Stimulated activated naive CD8-positive, alpha-beta T cell treated with anti-CD3 and anti-CD28 coated beads, Interleukin-15, Interleukin-2, amounts not matched to agents 100 ng/mL and 50 ng/mL, for 24 hours (primary cell): ENCODE measurements at regions not wholly inside any gene's neighbourhood (a gene's known extent, or its start where the extent isn't known, plus 50 kb on each side); places are given as distances from the start of the nearest gene placed in this dataset.
A peak's percentile ranks its signal among the peaks of the same experiment; 100 is the strongest.
"Not testable (repeated sequence)": the region's sequence is repeated elsewhere in the genome, so short reads cannot be mapped to it uniquely, and the experiment has no call there.

Experiments used
- H3K27ac Mint-ChIP-seq: one replicate; pipeline ENCODE4 v1.8.0; 2021; ENCODE audit warnings: mild to moderate bottlenecking, mixed read lengths
- H3K27me3 Mint-ChIP-seq: one replicate; pipeline ENCODE4 v1.8.0; 2021; ENCODE audit warnings: mixed read lengths
- H3K36me3 Mint-ChIP-seq: one replicate; pipeline ENCODE4 v1.8.0; 2021; ENCODE audit warnings: low read depth, mixed read lengths
- H3K4me1 Mint-ChIP-seq: one replicate; pipeline ENCODE4 v1.8.0; 2021; ENCODE audit warnings: low read depth, mixed read lengths
- H3K4me3 Mint-ChIP-seq: one replicate; pipeline ENCODE4 v1.8.0; 2021; ENCODE audit warnings: mild to moderate bottlenecking, mixed read lengths
- H3K9me3 Mint-ChIP-seq: one replicate; pipeline ENCODE4 v1.8.0; 2021; ENCODE audit warnings: mixed read lengths

DNA sequence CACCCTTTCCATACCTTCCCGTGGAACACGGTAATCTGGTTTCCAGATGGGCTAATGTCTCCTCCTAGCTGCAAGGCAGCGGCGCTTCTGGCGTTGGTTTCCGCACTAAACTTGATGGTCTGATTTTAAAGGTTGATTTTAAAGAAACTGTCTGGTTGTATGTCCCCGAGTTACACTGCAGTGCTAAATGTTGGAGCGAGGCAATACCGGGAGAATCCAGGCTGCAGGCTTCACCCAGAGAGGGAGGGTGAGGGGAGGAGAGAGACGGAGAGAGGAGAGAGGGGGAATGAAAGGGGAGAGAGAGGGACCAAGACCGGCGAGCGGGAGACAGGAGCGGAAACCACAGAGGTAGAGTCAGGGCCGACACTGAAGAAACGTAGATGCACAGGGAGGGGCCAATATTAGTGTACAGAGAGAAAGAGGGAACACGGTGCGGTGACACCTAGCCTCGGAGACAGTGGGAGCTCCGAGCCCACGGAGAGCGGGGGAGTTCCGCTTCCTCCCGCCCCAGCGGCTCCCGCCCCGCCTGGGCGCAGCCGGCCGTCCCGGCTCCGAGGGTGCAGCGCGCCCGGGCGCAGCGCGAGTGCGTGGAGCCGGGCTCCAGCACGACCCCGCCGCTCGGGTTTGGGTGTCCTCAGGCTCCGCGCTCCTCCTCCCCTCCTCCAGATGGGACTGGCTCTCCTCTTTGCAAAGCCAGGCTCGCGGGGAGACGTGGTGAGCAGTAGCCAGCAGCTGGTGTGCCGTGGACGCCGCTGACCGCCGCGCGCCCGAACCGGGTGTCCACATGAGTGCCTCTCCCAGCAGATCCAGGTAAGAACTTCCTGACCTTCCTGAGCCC lies 71.9 kb upstream of the GRAMD1B start:
- Mint-ChIP-seq H3K36me3 (no peaks in the 10 kb centered on the region), H3K27ac (peak overlapping the region; percentile 97), H3K9me3 (no peaks in the 10 kb centered on the region), H3K27me3 (peaks cover 65% of the 10 kb centered on the region), H3K4me1 (peaks cover 49% of the 10 kb centered on the region), H3K4me3 (peak overlapping the region; percentile 87)

DNA sequence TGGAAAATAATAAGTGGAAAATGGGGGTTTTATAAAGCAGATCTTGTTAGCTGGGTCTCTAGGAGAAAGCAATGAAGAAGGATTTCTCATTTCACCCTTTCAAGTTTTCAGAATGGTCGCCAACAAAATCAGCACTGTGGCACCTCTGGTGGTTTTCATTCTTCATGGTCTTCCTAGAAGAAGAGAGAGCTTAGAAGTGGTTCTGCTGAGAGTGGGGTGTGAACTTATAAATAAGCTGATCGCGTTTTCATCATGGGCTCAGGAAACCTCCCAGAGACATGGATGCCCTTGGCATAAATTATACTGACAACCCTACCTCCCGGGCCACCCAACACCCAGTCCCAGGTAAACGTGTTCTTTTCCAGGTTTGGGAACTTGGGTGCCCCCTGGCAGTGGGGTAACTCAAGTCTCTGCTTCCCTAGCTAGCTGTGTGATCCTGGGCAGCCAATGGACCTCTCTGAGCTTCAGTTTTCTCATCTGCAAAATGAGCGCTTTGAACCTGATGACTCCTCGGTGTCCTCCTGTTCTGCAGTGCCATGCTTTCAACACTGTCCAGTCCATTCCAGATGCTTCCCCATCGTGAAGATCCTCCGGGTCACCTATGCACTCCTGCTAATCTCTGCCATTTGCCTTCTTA lies 72.6 kb upstream of the GRAMD1B start:
- Mint-ChIP-seq H3K4me3 (peak overlapping the region; percentile 87), H3K9me3 (no peaks in the 10 kb centered on the region), H3K27me3 (peaks cover 69% of the 10 kb centered on the region), H3K4me1 (peaks cover 42% of the 10 kb centered on the region), H3K36me3 (no peaks in the 10 kb centered on the region), H3K27ac (peak overlapping the region; percentile 97)

DNA sequence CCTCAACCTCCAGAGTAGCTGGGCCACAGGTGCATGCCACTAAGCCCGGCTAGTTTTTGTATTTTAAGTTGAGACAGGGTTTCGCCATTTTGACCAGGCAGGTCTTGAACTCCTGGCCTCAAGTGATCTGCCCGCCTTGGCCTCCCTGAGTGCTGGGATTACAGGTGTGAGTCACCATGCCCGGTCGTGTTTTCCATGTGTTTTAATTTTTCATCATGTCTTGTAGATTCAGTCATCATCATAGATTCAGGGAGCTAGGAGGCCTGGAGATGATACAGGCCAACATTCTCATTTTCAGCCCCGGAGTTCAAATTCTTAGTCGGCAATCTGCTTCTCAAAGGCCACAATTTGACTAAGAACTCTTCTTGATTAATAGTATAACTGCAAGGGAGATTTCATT lies 73.5 kb upstream of the GRAMD1B start:
- Mint-ChIP-seq H3K4me3 (peak overlapping the region; percentile 87), H3K9me3 (no peaks in the 10 kb centered on the region), H3K27me3 (peaks cover 65% of the 10 kb centered on the region), H3K4me1 (peaks cover 36% of the 10 kb centered on the region), H3K27ac (peak overlapping the region; percentile 97), H3K36me3 (no peaks in the 10 kb centered on the region)

DNA sequence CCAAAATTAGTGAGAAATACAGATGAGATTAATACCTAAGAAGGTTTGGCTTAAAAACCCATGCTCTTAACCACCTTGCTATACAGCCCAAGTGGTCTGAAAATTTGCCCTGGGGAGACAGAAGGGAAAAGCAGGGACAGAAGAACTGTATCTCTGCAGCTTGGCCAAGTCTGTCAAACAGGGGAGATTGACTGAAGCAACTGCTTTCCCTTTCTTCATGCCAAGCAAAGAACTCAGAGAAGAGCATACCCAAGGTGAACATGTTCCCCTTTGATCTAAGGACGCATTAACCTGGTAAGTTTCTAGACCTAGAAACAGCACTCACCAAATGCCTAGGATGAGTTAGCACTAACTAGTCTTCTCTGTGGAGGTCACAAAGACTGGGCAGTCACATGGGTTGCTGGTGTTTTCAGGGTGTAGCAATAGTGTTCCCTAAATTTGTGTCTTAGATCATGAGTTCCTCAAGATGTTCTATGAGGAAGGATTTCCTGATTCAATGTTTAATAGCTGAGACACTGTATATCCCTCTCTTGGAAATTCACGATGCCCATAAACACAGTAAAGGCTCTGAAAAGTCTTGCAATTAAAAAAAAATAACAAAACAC lies 75.6 kb upstream of the GRAMD1B start:
- H3K36me3 Mint-ChIP-seq: no peaks in the 10 kb centered on the region
- H3K27ac Mint-ChIP-seq: no peak overlapping the region
- peaks cover 50% of the 10 kb centered on the region for H3K27me3 Mint-ChIP-seq
- no peak overlapping the region for H3K4me3 Mint-ChIP-seq
- H3K4me1 Mint-ChIP-seq: peaks cover 27% of the 10 kb centered on the region
- H3K9me3 Mint-ChIP-seq: no peaks in the 10 kb centered on the region

DNA sequence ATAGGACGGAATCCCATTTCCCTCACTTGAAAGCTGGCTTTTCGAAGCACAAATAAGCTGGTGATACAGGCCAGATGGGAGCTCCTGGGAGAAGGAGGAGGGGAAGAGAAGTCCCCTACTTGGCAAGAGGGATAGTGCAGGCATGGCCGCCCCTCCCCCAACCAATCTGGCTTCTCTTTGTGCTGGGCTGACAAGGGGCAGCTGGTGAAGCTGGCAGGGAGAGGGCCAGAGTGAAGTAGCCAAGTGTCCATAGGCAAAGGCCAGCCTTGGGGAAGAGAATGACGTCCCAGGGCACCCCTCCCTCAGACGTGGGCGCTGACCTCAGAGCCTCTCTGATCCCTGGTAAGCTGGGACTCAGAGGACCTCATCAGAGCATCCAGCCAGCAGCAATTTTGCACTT lies 78.7 kb upstream of the GRAMD1B start:
- peaks cover 8% of the 10 kb centered on the region for H3K4me1 Mint-ChIP-seq
- no peak overlapping the region for H3K4me3 Mint-ChIP-seq
- no peaks in the 10 kb centered on the region for H3K9me3 Mint-ChIP-seq
- no peaks in the 10 kb centered on the region for H3K36me3 Mint-ChIP-seq
- peaks cover 45% of the 10 kb centered on the region for H3K27me3 Mint-ChIP-seq
- H3K27ac Mint-ChIP-seq: no peak overlapping the region

DNA sequence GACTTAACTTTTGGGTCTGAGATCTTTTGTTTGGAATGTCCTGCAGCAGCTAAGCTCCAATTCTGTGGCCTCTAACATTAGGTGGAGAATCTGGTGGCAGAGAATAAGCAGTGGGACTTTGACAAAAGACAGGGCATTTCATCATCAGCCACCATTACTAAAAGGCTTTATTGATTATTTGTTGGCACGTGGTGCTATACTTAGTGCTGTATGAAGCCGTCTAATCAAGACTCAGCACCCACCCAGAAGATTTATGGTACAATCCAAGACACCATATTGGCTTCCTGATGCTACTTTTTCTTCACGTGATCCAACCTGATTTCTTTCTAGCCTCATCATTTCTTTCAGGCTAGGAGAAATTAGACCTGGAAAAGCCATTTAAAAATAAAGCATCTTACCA lies 80.7 kb upstream of the GRAMD1B start:
- Mint-ChIP-seq H3K4me1 (no peaks in the 10 kb centered on the region), H3K4me3 (no peak overlapping the region), H3K27me3 (peaks cover 37% of the 10 kb centered on the region), H3K36me3 (no peaks in the 10 kb centered on the region), H3K27ac (no peak overlapping the region), H3K9me3 (no peaks in the 10 kb centered on the region)

DNA sequence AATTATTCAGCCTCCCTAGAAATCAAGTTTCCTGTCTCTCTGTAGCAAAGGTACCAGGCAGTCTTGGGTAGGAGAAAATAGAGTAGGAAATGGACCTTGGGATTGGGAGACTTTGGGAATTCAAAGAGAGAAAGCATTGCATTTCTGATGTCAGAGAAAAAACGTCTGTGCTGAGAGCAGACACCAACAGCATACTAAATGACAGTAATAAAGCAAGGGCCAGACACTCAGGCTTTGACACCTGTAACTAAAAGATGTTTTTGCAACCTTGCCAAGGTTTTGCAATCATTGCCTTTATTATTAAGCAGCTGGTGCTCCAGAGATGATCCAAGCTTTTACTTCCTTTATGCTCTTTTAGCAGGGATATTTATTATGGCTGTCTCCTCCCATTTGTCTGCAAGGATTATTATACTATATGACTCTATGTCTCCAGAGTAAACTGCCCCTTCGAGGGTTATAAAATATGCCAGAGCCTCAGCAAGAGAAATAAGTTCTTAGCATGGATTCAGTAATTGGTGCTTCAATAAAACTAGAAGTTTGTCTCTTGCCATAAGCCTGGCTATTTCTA lies 85.2 kb upstream of the GRAMD1B start:
- Mint-ChIP-seq H3K4me3 (no peak overlapping the region), H3K27ac (no peak overlapping the region), H3K4me1 (no peaks in the 10 kb centered on the region), H3K36me3 (no peaks in the 10 kb centered on the region), H3K9me3 (peaks cover 4% of the 10 kb centered on the region), H3K27me3 (peaks cover 39% of the 10 kb centered on the region)

DNA sequence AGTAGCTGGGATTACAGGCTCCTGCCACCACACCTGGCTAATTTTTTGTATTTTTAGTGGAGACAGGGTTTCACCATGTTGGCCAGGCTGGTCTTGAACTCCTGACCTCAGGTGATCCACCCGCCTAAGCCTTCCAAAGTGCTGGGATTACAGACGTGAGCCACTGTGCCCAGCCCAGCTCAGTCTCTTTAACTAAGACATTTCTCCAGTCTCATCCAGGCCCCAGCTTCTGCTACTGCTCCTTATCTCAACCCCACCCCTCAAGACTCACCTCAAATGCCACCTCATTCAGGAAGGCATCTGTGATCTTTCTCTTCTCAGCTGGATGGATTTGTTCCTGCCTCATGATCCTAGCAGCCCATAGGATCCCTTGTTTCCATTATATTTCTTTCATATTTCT lies 85.9 kb upstream of the GRAMD1B start:
- H3K9me3 Mint-ChIP-seq, H3K36me3 Mint-ChIP-seq, H3K4me3 Mint-ChIP-seq, H3K4me1 Mint-ChIP-seq, H3K27ac Mint-ChIP-seq: not testable (repeated sequence)
- peaks cover 36% of the 10 kb centered on the region for H3K27me3 Mint-ChIP-seq

DNA sequence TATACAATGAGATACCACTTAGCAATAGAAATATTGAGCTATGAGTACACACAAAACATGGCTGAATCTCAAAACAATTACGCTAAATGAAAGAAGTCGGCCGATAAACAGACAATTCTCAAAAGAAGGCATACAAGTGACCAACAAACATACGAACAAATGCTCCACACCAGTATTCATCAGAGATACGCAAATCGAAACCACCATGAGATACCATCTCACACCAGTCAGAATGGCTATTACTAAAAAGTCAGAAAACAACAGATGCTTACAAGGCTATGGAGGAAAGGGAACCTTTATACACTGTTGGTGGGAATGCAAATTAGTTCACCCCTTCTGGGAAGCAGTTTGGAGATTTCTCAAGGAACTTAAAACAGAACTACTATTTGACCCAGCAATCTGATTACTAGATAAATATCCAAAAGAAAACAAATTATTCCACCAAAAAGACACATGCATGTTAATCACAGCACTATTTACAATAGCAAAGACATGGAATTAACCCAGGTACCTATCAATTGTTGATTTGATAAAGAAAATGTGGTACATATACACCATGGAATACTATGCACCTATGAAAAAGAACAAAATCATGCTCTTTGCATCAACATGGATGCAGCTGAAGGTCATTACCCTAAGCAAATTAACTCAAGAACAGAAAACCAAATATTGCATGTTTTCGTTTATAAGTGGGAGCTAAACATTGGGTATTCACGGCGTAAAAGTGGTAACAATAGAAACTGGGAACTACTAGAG lies 90.9 kb upstream of the GRAMD1B start:
- Mint-ChIP-seq H3K36me3 (no peaks in the 10 kb centered on the region), H3K27ac (no peak overlapping the region), H3K4me1 (peaks cover 13% of the 10 kb centered on the region), H3K27me3 (peaks cover 40% of the 10 kb centered on the region), H3K9me3 (peaks cover 9% of the 10 kb centered on the region), H3K4me3 (no peak overlapping the region)

DNA sequence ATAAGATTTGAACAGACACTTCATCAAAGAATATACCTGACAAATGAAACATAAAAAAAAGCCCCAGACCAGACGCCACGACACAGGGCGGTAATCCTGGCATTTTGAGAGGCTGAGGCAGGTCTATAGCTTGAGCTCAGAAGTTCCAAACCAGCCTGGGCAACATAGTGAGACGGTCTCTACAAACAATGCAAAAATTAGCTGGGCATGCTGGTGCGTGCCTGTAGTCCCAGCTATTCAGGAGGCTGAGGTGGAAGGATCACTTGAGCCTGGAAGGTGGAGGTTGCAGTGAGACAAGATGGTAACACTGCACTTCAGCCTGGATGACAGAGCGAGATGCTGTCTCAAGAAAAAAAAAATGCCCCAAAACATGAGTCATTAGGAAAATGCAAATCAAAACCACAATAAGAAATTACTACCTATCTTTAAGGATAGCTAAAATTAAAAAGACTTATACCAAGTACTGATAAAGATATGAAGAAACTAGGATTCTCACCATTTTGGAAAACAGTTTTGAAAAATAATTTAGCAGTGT lies 91.7 kb upstream of the GRAMD1B start:
- peaks cover 9% of the 10 kb centered on the region for H3K9me3 Mint-ChIP-seq
- peaks cover 13% of the 10 kb centered on the region for H3K4me1 Mint-ChIP-seq
- peaks cover 40% of the 10 kb centered on the region for H3K27me3 Mint-ChIP-seq
- H3K36me3 Mint-ChIP-seq: no peaks in the 10 kb centered on the region
- H3K4me3 Mint-ChIP-seq: no peak overlapping the region
- H3K27ac Mint-ChIP-seq: no peak overlapping the region

DNA sequence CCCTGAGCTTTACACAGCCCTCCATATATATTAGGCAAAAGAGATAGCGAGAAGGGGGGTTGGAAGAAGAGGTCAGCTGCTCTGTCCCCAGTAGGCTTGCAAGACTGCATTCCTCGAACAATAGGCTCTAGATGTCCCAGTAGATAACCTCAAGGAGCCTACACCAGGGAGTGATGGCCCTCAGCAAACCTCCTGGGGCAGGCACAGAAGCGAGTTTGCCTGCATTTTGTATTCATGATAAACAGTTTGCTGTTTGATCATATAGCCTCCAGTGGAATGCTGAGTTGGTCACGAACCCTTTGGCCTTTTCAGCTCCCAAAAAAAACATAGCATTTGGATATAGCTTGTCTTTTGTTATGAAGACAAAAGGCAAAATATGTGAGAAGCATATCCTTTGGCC lies 95.1 kb upstream of the GRAMD1B start:
- Mint-ChIP-seq H3K4me1 (peaks cover 13% of the 10 kb centered on the region), H3K4me3 (no peak overlapping the region), H3K9me3 (peaks cover 5% of the 10 kb centered on the region), H3K27me3 (peaks cover 17% of the 10 kb centered on the region), H3K36me3 (no peaks in the 10 kb centered on the region), H3K27ac (no peak overlapping the region)

DNA sequence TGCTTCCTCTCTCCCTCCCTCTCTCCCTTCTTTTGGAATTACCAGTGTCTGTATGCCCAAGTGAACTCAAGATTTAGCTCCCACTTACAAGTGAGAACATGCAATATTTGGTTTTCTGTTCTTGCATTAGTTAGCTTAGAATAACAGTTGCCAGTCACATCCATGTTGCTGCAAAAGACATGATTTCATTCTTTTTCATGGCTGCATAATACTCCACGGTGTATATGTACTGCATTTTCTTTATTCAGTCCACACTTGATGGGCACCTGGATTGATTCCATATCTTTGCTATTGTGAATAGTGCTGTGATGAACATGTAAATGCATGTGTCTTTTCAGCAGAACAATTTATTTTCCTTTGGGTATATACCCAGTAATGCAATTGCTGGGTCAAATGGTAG lies 97.5 kb upstream of the GRAMD1B start:
- H3K4me1 Mint-ChIP-seq, H3K27ac Mint-ChIP-seq, H3K9me3 Mint-ChIP-seq, H3K36me3 Mint-ChIP-seq, H3K4me3 Mint-ChIP-seq: not testable (repeated sequence)
- peaks cover 18% of the 10 kb centered on the region for H3K27me3 Mint-ChIP-seq

DNA sequence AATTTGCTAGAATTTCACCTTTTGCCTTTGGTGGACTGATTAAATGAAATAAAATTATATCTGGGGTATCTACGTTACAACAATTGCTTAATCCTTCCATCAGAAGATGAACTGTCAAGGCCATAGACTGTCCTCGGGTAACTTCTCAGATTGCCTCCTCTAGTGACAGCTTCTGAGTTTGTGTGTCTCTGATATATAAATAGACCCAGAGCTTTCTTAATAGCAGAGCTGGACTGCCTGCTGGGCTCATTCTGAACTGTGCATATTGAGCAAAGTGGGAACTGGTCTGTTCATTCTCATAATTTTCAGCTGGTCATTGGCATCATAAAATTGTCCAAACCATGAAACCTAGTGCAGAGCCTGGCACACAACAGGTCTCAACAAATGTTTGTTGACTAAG lies 99.1 kb upstream of the GRAMD1B start:
- Mint-ChIP-seq H3K4me3 (no peak overlapping the region), H3K27me3 (peaks cover 13% of the 10 kb centered on the region), H3K4me1 (no peaks in the 10 kb centered on the region), H3K27ac (no peak overlapping the region), H3K36me3 (no peaks in the 10 kb centered on the region), H3K9me3 (peaks cover 5% of the 10 kb centered on the region)

DNA sequence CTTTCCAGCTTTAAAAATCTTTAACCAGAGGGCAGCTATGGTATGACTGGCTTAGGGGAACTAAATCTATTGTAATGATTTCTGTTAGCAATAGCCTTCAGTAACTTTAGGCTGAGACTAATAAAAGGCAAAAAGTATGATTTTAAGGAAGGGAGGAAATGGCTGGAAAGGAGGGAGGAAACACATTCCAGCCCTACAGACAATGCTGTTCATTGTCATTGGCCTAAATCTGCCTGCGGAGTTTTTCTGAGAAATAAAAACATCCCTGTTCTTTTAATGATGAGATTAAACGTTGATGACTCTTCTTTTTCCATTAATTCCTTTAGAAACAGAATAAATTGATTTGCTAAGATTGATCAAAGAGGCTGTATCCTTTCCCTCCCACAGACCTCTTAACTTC lies 99.6 kb upstream of the GRAMD1B start:
- Mint-ChIP-seq H3K27ac (no peak overlapping the region), H3K9me3 (peaks cover 2% of the 10 kb centered on the region), H3K4me3 (no peak overlapping the region), H3K27me3 (peaks cover 8% of the 10 kb centered on the region), H3K4me1 (no peaks in the 10 kb centered on the region), H3K36me3 (no peaks in the 10 kb centered on the region)
